AG09309 (cell line): ENCODE measurements at regions not wholly inside any gene's neighbourhood (a gene's known extent, or its start where the extent isn't known, plus 50 kb on each side); places are given as distances from the start of the nearest gene placed in this dataset.
"Not testable (repeated sequence)": the region's sequence is repeated elsewhere in the genome, so short reads cannot be mapped to it uniquely, and the experiment has no call there.

Source experiments
- DNase-seq: peaks from one replicate; pipeline ENCODE4 v3.0.0-alpha.2; 2010; ENCODE audit warnings: low read depth
- H3K4me3 ChIP-seq: 2 replicates; pipeline ENCODE4 v1.5.1; 2011; ENCODE audit warnings: mild to moderate bottlenecking, low read depth, low read length, moderate library complexity; ENCODE audit not compliant: control insufficient read depth
- TF ChIP-seq, protein P1 (sequence below): IDR thresholded peaks from 2 replicates; pipeline ENCODE4 v1.5.1; 2011; ENCODE audit warnings: mild to moderate bottlenecking, low read depth, low read length, inconsistent platforms; ENCODE audit not compliant: insufficient read depth, control insufficient read depth; ENCODE audit errors: missing control alignments

DNA sequence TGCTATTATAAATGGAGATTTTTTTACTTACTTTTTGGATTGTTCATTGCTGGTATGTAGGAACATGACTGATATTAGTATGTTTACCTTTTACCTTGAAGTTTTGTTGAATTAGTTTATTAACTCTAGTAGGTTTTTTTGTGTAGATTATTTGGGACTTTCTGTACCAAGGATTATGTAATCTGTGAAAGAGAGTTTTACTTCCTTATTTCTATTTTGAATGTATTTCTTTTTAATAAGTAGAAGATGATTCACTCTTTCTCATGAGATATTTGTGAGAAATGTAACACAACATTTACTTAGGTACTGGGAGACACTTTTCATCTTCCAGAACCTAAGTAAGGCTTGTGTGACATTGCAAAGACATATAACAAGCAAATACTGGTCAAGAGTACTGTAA is 473.9 kb upstream of the HS3ST5 start:
- no peak for DNase-seq
- TF ChIP-seq, protein P1, sequence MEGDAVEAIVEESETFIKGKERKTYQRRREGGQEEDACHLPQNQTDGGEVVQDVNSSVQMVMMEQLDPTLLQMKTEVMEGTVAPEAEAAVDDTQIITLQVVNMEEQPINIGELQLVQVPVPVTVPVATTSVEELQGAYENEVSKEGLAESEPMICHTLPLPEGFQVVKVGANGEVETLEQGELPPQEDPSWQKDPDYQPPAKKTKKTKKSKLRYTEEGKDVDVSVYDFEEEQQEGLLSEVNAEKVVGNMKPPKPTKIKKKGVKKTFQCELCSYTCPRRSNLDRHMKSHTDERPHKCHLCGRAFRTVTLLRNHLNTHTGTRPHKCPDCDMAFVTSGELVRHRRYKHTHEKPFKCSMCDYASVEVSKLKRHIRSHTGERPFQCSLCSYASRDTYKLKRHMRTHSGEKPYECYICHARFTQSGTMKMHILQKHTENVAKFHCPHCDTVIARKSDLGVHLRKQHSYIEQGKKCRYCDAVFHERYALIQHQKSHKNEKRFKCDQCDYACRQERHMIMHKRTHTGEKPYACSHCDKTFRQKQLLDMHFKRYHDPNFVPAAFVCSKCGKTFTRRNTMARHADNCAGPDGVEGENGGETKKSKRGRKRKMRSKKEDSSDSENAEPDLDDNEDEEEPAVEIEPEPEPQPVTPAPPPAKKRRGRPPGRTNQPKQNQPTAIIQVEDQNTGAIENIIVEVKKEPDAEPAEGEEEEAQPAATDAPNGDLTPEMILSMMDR, result no peak
- H3K4me3 ChIP-seq, result no peak overlapping the region

DNA sequence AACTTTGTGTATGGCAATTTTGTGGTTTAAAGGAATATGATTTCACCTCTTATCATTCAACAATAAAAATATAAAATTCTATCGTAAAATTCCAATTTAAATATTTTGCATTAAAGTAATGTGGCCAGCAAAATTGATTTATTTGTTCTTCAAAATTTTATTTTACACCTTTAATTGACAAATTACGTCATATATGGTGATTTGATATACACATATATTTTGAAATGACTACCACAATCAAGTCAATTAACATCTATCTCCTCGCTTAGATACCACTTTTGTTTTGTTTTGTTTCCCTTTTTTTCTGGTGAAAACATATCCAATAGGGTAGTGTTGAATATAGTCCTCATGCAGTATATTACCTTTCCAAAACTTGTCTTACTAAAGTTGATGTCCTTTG is 467.6 kb upstream of the HS3ST5 start:
- TF ChIP-seq, protein P1, result no peak
- DNase-seq, result no peak
- no peak overlapping the region for H3K4me3 ChIP-seq

DNA sequence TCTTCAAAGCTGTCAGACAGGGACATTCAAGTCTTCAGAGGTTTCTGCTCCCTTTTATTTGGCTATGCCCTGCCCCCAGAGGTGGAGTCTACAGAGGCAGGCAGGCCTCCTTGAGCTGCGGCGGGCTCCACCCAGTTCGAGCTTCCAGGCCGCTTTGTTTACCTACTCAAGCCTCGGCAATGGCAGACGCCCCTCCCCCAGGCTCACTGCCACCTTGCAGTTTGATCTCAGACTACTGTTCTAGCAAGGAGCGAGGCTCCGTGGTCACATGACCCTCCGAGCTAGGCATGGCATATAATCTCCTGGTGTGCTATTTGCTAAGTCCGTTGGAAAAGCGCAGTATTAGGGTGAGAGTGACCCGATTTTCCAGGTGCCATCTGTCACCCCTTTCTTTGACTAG is 462.6 kb upstream of the HS3ST5 start:
- not testable (repeated sequence) for H3K4me3 ChIP-seq, DNase-seq

DNA sequence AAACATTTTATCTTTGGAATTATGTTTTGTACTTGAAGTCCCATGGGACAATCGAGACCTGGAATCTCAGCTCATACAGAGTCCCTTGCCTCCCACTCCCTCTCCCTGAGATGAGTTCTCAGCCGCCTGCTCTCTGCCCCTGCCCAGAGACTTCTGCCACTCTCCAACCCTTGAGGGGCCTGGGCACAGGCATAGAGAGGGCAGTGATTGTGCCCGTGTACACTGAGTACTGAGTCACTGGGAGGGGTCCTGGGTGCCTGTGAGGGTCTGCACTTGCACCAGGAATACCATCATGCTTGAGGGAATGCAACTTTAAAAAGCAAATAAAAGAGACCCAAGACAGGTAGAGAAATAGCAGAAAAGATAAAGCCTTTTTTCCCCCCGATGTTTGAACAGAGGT is 453.8 kb upstream of the HS3ST5 start:
- DNase-seq, result no peak
- TF ChIP-seq, protein P1, result no peak

DNA sequence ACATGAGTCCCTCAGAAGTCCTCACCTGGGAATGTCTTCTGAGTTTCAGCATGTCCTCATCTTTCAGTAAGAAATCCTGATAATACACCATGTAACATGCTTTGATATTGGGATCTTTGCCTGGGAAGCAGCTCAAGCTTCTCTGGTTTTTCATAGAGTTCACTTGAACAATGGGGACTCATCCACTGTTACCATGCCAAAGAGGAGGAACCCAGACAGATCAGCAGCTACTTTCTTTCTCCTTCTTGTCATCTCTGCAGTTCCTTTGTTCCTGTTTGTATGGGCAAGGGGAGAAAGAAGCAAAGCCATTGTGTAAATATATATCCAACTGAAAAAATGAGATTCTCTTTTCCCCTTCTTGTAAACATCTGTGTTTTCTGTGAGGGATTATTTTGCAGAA is 450.6 kb upstream of the HS3ST5 start:
- TF ChIP-seq, protein P1, result no peak
- no peak overlapping the region for H3K4me3 ChIP-seq
- DNase-seq, result no peak

More for the DNA sequence above, 453.8 kb upstream of the HS3ST5 start:
- no peak overlapping the region for H3K4me3 ChIP-seq

DNA sequence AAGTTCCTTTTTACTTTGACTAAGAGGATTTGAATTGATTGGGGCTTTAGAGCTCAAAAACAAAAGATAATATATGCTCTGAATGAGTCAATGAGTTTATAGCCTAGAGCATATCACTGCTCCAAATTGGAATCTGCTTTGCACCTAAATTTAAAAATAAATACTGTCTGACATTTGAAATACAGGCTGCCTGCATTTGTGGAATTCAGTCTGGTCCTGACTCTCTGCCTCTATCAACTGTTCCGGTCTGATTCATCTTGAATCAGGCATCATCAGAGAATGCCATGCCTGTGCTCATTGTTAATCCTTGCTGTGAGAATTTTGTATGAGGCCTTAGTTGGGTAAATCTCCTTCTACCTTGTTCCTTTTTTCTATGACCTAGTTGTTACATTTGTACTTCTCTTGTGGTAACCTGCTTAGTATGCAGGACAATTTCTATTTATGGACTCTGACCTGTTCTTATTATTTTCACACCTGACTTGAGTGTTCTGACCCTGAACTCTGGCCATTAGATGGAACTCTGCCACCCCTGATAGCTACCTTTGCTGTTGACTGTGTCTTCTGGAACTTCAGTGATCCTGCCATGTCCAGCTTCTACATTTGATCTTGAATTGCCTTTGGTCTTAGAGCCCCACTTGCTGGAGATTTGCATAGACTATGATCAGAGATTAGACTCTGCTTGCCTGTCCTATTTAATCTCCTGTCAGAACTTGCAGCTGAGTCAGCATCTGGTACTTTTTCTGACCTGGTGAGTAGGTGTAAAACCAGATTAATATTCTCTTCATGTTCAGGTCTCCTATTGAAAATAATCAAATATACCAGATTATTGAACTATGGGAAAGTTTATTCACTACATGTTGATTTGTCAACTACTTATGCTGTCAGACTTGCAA is 442.7 kb upstream of the HS3ST5 start:
- DNase-seq, result no peak

DNA sequence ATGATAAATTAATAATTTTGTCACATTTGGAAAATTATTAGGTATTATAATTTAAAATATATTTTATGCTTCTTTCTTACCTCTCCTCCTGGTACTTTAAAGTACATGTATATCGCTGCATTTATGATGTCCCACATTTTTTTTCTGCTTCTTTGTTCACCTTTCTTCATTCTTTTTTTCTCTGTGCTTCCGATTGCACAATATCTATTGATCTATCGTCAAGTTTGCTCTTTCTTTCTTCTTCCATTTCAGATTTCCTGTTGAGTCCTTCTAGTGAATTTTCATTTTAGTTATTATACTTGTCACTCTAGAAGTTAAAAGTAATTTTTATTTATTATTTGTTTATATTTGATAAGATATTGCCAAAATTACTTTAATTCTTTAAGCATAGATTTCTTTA is 441.0 kb upstream of the HS3ST5 start:
- TF ChIP-seq, protein P1, result no peak
- no peak for DNase-seq
- no peak overlapping the region for H3K4me3 ChIP-seq

More for the DNA sequence above, 442.7 kb upstream of the HS3ST5 start:
- TF ChIP-seq, protein P1, result no peak
- H3K4me3 ChIP-seq, result no peak overlapping the region
